PC-3 (cell line): ENCODE measurements at regions not wholly inside any gene's neighbourhood (a gene's known extent, or its start where the extent isn't known, plus 50 kb on each side); places are given as distances from the start of the nearest gene placed in this dataset.

ENCODE experiments used
- ATAC-seq: fragments of 200-7000 bp; cut with Tn5 transposase; 2 replicates; pipeline ENCODE4 v1.9.1; 2020; ENCODE audit warnings: mild to moderate bottlenecking, moderate library complexity
- BruUV-seq: library from RNA; stranded (reverse); fragments of 400-500 nt; replicated peaks from 2 replicates; lab custom pipeline; 2021; lab: Mats Ljungman, UMichigan
- CTCF ChIA-PET: fragments of 300-600 bp; sonication (Branson Sonifier 250); formaldehyde crosslinking; loops from one replicate; lab custom pipeline; 2022; ENCODE audit warnings: antibody characterized with exemption; lab: Charles Lee
- POLR2A ChIA-PET: fragments of 300-600 bp; sonication (Branson Sonifier 250); formaldehyde crosslinking; loops from one replicate; lab custom pipeline; 2022; ENCODE audit warnings: antibody characterized with exemption; ENCODE audit not compliant: unreplicated experiment; lab: Charles Lee
- DNase-seq: peaks from one replicate; pipeline ENCODE4 v3.0.0-alpha.2; 2015
- H2AFZ ChIP-seq: fragments of 300-600 bp; sonication (generic); 2 replicates; pipeline ENCODE4 v1.6.0; 2016; ENCODE audit warnings: antibody characterized with exemption, low read length
- H3F3A ChIP-seq: fragments of 300-600 bp; sonication (generic); one replicate; pipeline ENCODE4 v1.6.0; 2017; ENCODE audit warnings: antibody characterized with exemption, low read length, control low read depth, mild to moderate bottlenecking; ENCODE audit not compliant: unreplicated experiment
- H3K27ac ChIP-seq: fragments of 300-600 bp; sonication (generic); 2 replicates; pipeline ENCODE4 v1.5.1; 2016; ENCODE audit warnings: mild to moderate bottlenecking, low read length
- H3K27me3 ChIP-seq: fragments of 300-600 bp; sonication (generic); 2 replicates; pipeline ENCODE4 v1.6.1; 2016; ENCODE audit warnings: low read length, mixed read lengths
- H3K36me3 ChIP-seq: fragments of 300-600 bp; sonication (generic); 2 replicates; pipeline ENCODE4 v1.6.1; 2016; ENCODE audit warnings: low read depth, mixed run types, low read length, mixed read lengths
- H3K4me1 ChIP-seq: fragments of 300-600 bp; sonication (generic); 2 replicates; pipeline ENCODE4 v1.5.1; 2016; ENCODE audit warnings: low read length; ENCODE audit not compliant: insufficient read depth
- H3K4me2 ChIP-seq: fragments of 300-600 bp; sonication (generic); 2 replicates; pipeline ENCODE4 v1.6.0; 2016; ENCODE audit warnings: low read length
- H3K4me3 ChIP-seq: fragments of 300-600 bp; sonication (generic); 2 replicates; pipeline ENCODE4 v1.5.1; 2016; ENCODE audit warnings: mild to moderate bottlenecking, low read length, mixed read lengths
- H3K79me2 ChIP-seq: fragments of 300-600 bp; sonication (generic); 2 replicates; pipeline ENCODE4 v1.6.1; 2017; ENCODE audit warnings: low read length, mixed read lengths
- H3K9ac ChIP-seq: fragments of 300-600 bp; sonication (generic); 2 replicates; pipeline ENCODE4 v1.6.0; 2016; ENCODE audit warnings: mild to moderate bottlenecking, low read length
- H3K9me2 ChIP-seq: fragments of 300-600 bp; sonication (generic); replicated peaks from 2 replicates; pipeline ENCODE4 v1.6.1; 2016; ENCODE audit warnings: mixed run types, low read length, mixed read lengths
- H3K9me3 ChIP-seq: fragments of 300-600 bp; sonication (generic); 2 replicates; pipeline ENCODE4 v1.6.1; 2016; ENCODE audit warnings: low read length, mixed read lengths
- H4K20me1 ChIP-seq: fragments of 300-600 bp; sonication (generic); 2 replicates; pipeline ENCODE4 v1.6.1; 2016; ENCODE audit warnings: low read length, mixed read lengths
- CTCF ChIP-seq: fragments of 300-600 bp; sonication (generic); conservative IDR thresholded peaks from 2 replicates; pipeline ENCODE4 v1.5.1; 2017; ENCODE audit warnings: antibody characterized with exemption, low read depth, mild to moderate bottlenecking, low read length
- EZH2 ChIP-seq: fragments of 300-600 bp; sonication (generic); IDR thresholded peaks from one replicate; pipeline ENCODE4 v1.6.1; 2017; ENCODE audit warnings: antibody characterized with exemption, mild to moderate bottlenecking, low read length; ENCODE audit not compliant: unreplicated experiment
- EZH2phosphoT487 ChIP-seq: fragments of 300-600 bp; sonication (generic); IDR thresholded peaks from 2 replicates; pipeline ENCODE4 v1.6.1; 2018; ENCODE audit warnings: mild to moderate bottlenecking, antibody characterized with exemption, low read length, borderline replicate concordance
- intact Hi-C: fragments of 100-400 bp; cut with micrococcal nuclease; formaldehyde crosslinking; loops from 2 replicates; pipeline ENCODE4 v1.9.0; 2023

GRCh38 chr6:168736039-168736438 is 295.1 kb downstream of the SMOC2 start:
- Histone ChIP-seq H3K9me2 (no peaks in the 10 kb centered on the region), H3K4me2 (no peak overlapping the region), H3K9ac (no peak overlapping the region), H3K36me3 (no peaks in the 10 kb centered on the region), H3K4me3 (no peak overlapping the region), H2AFZ (no peak overlapping the region), H3K27me3 (0 out of 2 replicates have a peak, but pooled peaks cover 4% of the 10 kb centered on the region), H3K79me2 (no peaks in the 10 kb centered on the region), H3K4me1 (no peaks in the 10 kb centered on the region), H3K27ac (no peak overlapping the region), H3K9me3 (no peaks in the 10 kb centered on the region), H3F3A (no peaks in the 10 kb centered on the region), H4K20me1 (no peaks in the 10 kb centered on the region)
- CTCF ChIA-PET = no interaction called here
- DNase-seq = no peak
- ATAC-seq = no peak
- intact Hi-C loops = no loop called here
- TF ChIP-seq CTCF (no peak), EZH2 (no peak)
- no TSS peak for BruUV-seq
- POLR2A ChIA-PET = no interaction called here

- no peaks in the 10 kb centered on the region for H3K79me2 ChIP-seq
- ATAC-seq (no peak), DNase-seq (no peak)
- no peaks in the 10 kb centered on the region for H3K9me3 ChIP-seq
- no peaks in the 10 kb centered on the region for H4K20me1 ChIP-seq
- CTCF ChIA-PET = no interaction called here
- no peak for TF ChIP-seq EZH2phosphoT487
- TF ChIP-seq EZH2 = no peak
- TF ChIP-seq CTCF = no peak
- H3K9me2 ChIP-seq = no peaks in the 10 kb centered on the region
- H3K27ac ChIP-seq = no peak overlapping the region
- no peak overlapping the region for H2AFZ ChIP-seq
- 0 out of 2 replicates have a peak, but pooled peaks cover 10% of the 10 kb centered on the region for H3K27me3 ChIP-seq
- H3K4me3 ChIP-seq = no peak overlapping the region
- H3K4me2 ChIP-seq = no peak overlapping the region
- no peak overlapping the region for H3K9ac ChIP-seq
- POLR2A ChIA-PET = no interaction called here
- BruUV-seq = no TSS peak
- intact Hi-C loops = no loop called here
- no peaks in the 10 kb centered on the region for H3K36me3 ChIP-seq
- H3K4me1 ChIP-seq = no peaks in the 10 kb centered on the region
- no peaks in the 10 kb centered on the region for H3F3A ChIP-seq
Observed at GRCh38 chr6:168735268-168735949, 294.4 kb downstream of the SMOC2 start.

- no peak overlapping the region for H3K4me2 ChIP-seq
- ATAC-seq (no peak), DNase-seq (no peak)
- ChIA-PET POLR2A (no interaction called here), CTCF (no interaction called here)
- TF ChIP-seq CTCF (no peak), EZH2phosphoT487 (no peak), EZH2 (no peak)
- 0 out of 2 replicates have a peak, but pooled peaks cover 16% of the 10 kb centered on the region for H3K27me3 ChIP-seq
- H3K9me3 ChIP-seq = no peaks in the 10 kb centered on the region
- no peaks in the 10 kb centered on the region for H3K9me2 ChIP-seq
- no peak overlapping the region for H3K9ac ChIP-seq
- H3F3A ChIP-seq = no peaks in the 10 kb centered on the region
- H3K4me3 ChIP-seq = no peak overlapping the region
- H3K36me3 ChIP-seq = no peaks in the 10 kb centered on the region
- intact Hi-C loops = no loop called here
- BruUV-seq = no TSS peak
- no peak overlapping the region for H2AFZ ChIP-seq
- H4K20me1 ChIP-seq = no peaks in the 10 kb centered on the region
- H3K4me1 ChIP-seq = no peaks in the 10 kb centered on the region
- H3K79me2 ChIP-seq = no peaks in the 10 kb centered on the region
- no peak overlapping the region for H3K27ac ChIP-seq
Observed at GRCh38 chr6:168734523-168734922, 293.5 kb downstream of the SMOC2 start.
